ENCODE measurements at regions not wholly inside any gene's neighbourhood (a gene's known extent, or its start where the extent isn't known, plus 50 kb on each side); places are given as distances from the start of the nearest gene placed in this dataset.

DNA sequence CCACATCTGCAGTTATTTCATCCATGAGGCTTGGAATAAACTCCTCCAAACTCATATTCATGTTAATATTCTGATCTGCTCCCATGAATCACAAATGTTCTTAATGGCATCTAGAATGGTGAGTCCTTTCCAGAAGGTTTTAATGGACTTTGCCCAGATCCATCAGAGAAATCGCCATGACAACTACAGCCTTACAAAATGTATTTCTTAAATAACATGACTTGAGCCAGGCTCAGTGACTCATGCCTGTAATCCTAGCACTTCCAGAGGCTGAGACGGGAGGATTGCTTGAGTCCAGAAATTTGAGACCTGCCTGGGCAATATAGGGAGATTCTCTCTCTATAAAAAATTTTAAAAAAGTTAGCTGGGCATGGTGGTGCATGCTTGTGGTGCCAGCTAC, 102.1 kb upstream of the TMEM168 start:
- no peaks in the 10 kb centered on the region for H3K27me3 Mint-ChIP-seq
- peaks cover 10% of the 10 kb centered on the region for H3K4me1 Mint-ChIP-seq
- ATAC-seq (ENCODE audit: low read depth) (no peak), DNase-seq (ENCODE audit: low spot score in 2 of 2) (no peak)
- no peak overlapping the region for H3K27ac Mint-ChIP-seq
- H3K4me3 Mint-ChIP-seq: no peak overlapping the region
- peaks cover 21% of the 10 kb centered on the region for H3K36me3 Mint-ChIP-seq
- H3K9me3 Mint-ChIP-seq: no peaks in the 10 kb centered on the region

DNA sequence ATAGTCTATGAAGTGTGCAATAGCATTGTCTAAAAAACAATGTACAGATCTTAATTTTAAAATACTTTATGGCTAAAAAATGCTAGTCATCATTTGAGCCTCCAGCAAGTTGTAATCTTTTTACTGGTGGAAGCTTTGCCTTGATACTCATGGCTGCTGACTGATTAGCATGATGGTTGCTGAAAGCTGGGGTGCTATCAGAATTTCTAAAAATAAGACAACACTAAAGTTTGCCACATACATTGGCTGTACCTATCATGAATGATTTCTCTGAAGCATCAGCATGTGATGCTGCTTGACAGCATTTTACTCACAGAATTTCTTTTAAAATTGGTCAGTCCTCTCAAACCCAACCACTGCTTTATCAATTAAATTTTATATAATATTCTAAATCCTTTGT, 101.5 kb upstream of the TMEM168 start:
- H3K36me3 Mint-ChIP-seq: peaks cover 21% of the 10 kb centered on the region
- no peaks in the 10 kb centered on the region for H3K9me3 Mint-ChIP-seq
- no peak overlapping the region for H3K4me3 Mint-ChIP-seq
- ATAC-seq (ENCODE audit: low read depth) (no peak), DNase-seq (ENCODE audit: low spot score in 2 of 2) (no peak)
- peaks cover 10% of the 10 kb centered on the region for H3K4me1 Mint-ChIP-seq
- H3K27ac Mint-ChIP-seq: no peak overlapping the region
- no peaks in the 10 kb centered on the region for H3K27me3 Mint-ChIP-seq

GRCh38 chr7:112889834-112890438, 99.7 kb upstream of the TMEM168 start:
- ATAC-seq (ENCODE audit: low read depth): no peak
- DNase-seq (ENCODE audit: low spot score in 2 of 2): no peak
- Mint-ChIP-seq H3K4me1 (peaks cover 14% of the 10 kb centered on the region), H3K9me3 (peaks cover 2% of the 10 kb centered on the region), H3K4me3 (no peak overlapping the region), H3K27me3 (no peaks in the 10 kb centered on the region), H3K36me3 (peaks cover 32% of the 10 kb centered on the region), H3K27ac (no peak overlapping the region)

GRCh38 chr7:112889268-112889667, 99.1 kb upstream of the TMEM168 start:
- no peak for DNase-seq (ENCODE audit: low spot score in 2 of 2)
- no peak overlapping the region for H3K27ac Mint-ChIP-seq
- peaks cover 2% of the 10 kb centered on the region for H3K9me3 Mint-ChIP-seq
- no peaks in the 10 kb centered on the region for H3K27me3 Mint-ChIP-seq
- peaks cover 14% of the 10 kb centered on the region for H3K4me1 Mint-ChIP-seq
- H3K36me3 Mint-ChIP-seq: peaks cover 31% of the 10 kb centered on the region
- H3K4me3 Mint-ChIP-seq: no peak overlapping the region
- no peak for ATAC-seq (ENCODE audit: low read depth)

DNA sequence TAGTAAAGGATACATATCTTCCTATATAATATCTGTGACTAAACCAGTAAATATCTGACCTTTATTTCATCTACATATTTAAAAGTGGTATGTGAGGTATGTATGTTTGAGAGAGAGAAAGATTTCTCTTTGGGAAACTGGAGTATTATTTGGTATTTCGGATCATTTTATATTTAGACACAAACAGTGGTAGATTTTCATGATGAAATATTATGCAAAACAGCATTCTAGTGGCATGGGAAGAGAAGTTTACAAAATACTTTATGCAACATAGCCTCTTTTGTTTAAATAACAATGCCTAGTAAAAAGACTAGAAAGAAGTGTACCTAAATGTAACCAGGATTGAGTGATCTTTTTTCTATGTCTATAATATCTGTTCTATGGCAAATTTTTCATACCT, 98.6 kb upstream of the TMEM168 start:
- DNase-seq (ENCODE audit: low spot score in 2 of 2): no peak

DNA sequence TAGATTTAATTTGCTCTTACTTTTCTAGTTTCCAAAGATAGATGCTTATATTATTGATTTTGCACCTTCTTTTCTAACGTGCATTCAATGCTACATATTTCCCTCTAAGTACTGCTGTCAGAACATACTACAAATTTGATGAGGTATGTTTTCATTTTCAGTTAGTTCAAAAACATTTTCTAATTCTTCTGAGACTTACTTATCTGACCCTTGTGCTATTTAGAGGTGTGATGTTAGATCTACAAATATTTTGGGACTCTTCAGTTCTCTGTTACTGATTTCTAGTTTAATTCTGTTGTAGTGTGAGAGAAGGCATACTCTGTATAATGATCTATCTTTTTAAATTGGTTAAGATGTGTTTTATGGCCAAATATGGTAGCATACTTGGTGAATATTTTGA, 97.8 kb upstream of the TMEM168 start:
- Mint-ChIP-seq H3K36me3 (peaks cover 27% of the 10 kb centered on the region), H3K4me3 (no peak overlapping the region)
- ATAC-seq (ENCODE audit: low read depth): no peak

More for the DNA sequence above, 98.6 kb upstream of the TMEM168 start:
- H3K4me1 Mint-ChIP-seq: peaks cover 17% of the 10 kb centered on the region
- H3K27me3 Mint-ChIP-seq: no peaks in the 10 kb centered on the region
- peak overlapping the region; percentile 67 for H3K27ac Mint-ChIP-seq
- ATAC-seq (ENCODE audit: low read depth): no peak
- H3K36me3 Mint-ChIP-seq: peaks cover 31% of the 10 kb centered on the region
- H3K9me3 Mint-ChIP-seq: peaks cover 3% of the 10 kb centered on the region
- no peak overlapping the region for H3K4me3 Mint-ChIP-seq

GRCh38 chr7:112887337-112887736, 97.1 kb upstream of the TMEM168 start:
- ATAC-seq (ENCODE audit: low read depth) (no peak), DNase-seq (ENCODE audit: low spot score in 2 of 2) (no peak)
- peaks cover 27% of the 10 kb centered on the region for H3K36me3 Mint-ChIP-seq
- peaks cover 4% of the 10 kb centered on the region for H3K9me3 Mint-ChIP-seq
- no peak overlapping the region for H3K27ac Mint-ChIP-seq
- H3K27me3 Mint-ChIP-seq: no peaks in the 10 kb centered on the region
- no peak overlapping the region for H3K4me3 Mint-ChIP-seq
- H3K4me1 Mint-ChIP-seq: peaks cover 26% of the 10 kb centered on the region

More for the DNA sequence above, 97.8 kb upstream of the TMEM168 start:
- no peak for DNase-seq (ENCODE audit: low spot score in 2 of 2)
- H3K27me3 Mint-ChIP-seq: no peaks in the 10 kb centered on the region
- peaks cover 22% of the 10 kb centered on the region for H3K4me1 Mint-ChIP-seq
- peak overlapping the region; percentile 67 for H3K27ac Mint-ChIP-seq
- peaks cover 4% of the 10 kb centered on the region for H3K9me3 Mint-ChIP-seq

DNA sequence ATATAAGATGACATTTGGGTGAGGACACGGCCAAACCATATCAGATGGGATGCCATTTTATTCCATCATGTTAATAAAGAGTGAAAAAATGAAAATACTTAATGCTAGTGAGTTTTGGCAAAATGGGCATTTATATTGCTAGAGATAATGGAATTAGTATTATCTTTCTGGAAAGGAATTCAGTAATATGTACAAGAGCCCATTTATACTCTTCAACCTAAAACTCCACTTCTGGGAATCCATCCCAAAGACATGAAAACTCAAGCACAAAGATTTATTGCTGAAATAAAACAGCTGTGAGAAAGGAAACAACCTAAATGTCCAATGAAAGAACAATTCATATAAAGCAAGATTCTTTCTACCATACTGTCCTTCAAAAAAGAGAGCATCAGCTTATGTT, 96.0 kb upstream of the TMEM168 start:
- Mint-ChIP-seq H3K36me3 (peaks cover 24% of the 10 kb centered on the region), H3K27ac (no peak overlapping the region), H3K9me3 (peaks cover 4% of the 10 kb centered on the region), H3K4me3 (no peak overlapping the region), H3K4me1 (peaks cover 24% of the 10 kb centered on the region), H3K27me3 (no peaks in the 10 kb centered on the region)
- DNase-seq (ENCODE audit: low spot score in 2 of 2): no peak
- no peak for ATAC-seq (ENCODE audit: low read depth)

DNA sequence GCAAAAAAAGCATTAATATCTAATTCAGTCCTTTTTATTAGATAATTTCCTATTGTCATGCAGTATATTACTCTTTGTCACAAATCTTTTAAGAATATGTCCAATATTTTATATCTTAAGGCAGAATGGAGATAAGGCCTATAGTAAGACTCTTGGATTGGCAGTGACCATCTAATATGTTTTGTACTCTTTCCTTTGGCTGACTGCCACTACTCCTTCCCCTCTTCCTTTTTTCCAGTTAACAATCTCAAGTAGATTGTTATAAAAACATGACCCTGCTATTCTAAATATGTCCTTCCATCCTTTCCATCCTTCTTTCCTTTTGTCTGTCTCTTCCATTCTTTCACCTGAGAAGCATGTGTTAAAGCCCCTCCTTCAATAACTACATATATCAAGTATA, 92.8 kb upstream of the TMEM168 start:
- peak overlapping the region; percentile 6 for H3K27ac Mint-ChIP-seq
- no peak overlapping the region for H3K4me3 Mint-ChIP-seq
- H3K27me3 Mint-ChIP-seq: no peaks in the 10 kb centered on the region
- H3K36me3 Mint-ChIP-seq: peaks cover 26% of the 10 kb centered on the region
- ATAC-seq (ENCODE audit: low read depth): no peak
- DNase-seq (ENCODE audit: low spot score in 2 of 2): no peak
- peaks cover 4% of the 10 kb centered on the region for H3K9me3 Mint-ChIP-seq
- peaks cover 18% of the 10 kb centered on the region for H3K4me1 Mint-ChIP-seq

DNA sequence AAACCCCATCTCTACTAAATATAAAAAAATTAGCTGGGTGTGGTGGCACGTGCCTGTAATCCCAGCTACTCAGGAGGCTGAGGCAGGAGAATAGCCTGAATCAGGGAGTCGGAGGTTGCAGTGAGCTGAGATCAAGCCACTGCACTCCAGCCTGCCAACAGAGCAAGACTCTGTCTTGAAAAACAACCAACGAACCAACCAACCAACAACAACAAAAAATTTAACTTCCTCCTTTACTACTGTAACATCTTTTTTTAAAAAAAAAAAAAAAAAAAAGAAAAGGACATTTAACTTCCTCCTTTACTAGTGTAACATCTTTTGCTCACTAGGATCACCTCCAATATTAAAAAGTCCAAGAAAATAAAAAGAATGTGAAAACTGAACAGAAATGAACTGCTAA, 92.3 kb upstream of the TMEM168 start:
- peaks cover 29% of the 10 kb centered on the region for H3K36me3 Mint-ChIP-seq
- peaks cover 4% of the 10 kb centered on the region for H3K9me3 Mint-ChIP-seq
- H3K27ac Mint-ChIP-seq: peak overlapping the region; percentile 69
- peak overlapping the region; percentile 44 for H3K4me3 Mint-ChIP-seq
- peaks cover 16% of the 10 kb centered on the region for H3K4me1 Mint-ChIP-seq
- ATAC-seq (ENCODE audit: low read depth) (peak; percentile 96), DNase-seq (ENCODE audit: low spot score in 2 of 2) (no peak)
- no peaks in the 10 kb centered on the region for H3K27me3 Mint-ChIP-seq

DNA sequence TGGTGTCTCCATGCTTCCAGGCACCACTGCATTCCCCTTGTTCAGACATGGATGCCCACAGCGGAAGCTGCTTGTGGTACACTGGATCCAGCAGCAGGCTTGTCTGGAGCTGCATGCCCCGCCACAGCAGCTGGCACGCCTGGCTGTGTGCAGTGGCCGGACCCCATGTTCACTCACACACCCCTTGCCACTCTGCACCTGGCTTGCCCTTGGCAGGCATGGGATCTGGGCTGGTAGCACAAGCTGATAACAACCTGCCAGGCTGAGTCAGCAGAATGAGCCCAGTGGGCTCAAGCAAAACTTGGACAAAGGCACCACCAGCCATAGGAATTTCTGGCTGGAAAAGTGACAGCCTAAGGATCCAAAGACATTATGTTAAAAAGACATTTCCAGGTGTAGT, 91.8 kb upstream of the TMEM168 start:
- H3K27me3 Mint-ChIP-seq: no peaks in the 10 kb centered on the region
- no peak for DNase-seq (ENCODE audit: low spot score in 2 of 2)
- peaks cover 16% of the 10 kb centered on the region for H3K4me1 Mint-ChIP-seq
- ATAC-seq (ENCODE audit: low read depth): no peak
- H3K36me3 Mint-ChIP-seq: peaks cover 29% of the 10 kb centered on the region
- no peak overlapping the region for H3K4me3 Mint-ChIP-seq
- peaks cover 4% of the 10 kb centered on the region for H3K9me3 Mint-ChIP-seq
- H3K27ac Mint-ChIP-seq: peak overlapping the region; percentile 69

DNA sequence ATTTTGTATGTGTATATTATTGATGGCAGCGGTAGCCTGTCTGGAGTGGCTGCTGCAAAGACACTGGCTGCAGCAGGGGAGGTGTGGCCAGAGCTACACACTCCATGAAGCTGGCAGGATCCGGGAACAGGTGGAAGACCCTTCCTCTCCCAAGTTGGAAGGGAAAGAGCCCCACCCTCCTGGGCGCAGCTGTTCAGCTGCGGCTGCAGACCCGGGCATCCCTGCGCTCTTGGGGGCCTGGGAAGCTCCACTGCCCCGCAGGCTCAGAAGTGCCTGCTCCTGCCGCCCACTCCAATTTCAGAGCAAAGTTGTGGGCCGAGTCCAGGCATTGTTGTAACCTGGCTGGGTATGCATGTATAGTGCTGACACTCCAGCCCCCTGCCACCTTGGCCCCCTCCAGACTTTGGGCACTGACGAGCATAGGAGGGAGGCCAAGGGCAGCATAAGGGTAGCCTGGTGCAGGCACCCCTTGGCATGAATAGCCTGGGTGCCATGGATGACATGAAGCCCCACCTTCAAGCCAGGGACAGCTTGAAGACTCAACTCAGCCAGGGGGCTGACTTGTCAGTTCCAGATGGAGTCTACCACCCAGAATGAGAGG, 90.7 kb upstream of the TMEM168 start:
- H3K4me3 Mint-ChIP-seq: no peak overlapping the region
- H3K9me3 Mint-ChIP-seq: peaks cover 4% of the 10 kb centered on the region
- H3K4me1 Mint-ChIP-seq: peaks cover 23% of the 10 kb centered on the region
- peaks cover 29% of the 10 kb centered on the region for H3K36me3 Mint-ChIP-seq
- ATAC-seq (ENCODE audit: low read depth) (no peak), DNase-seq (ENCODE audit: low spot score in 2 of 2) (no peak)
- no peaks in the 10 kb centered on the region for H3K27me3 Mint-ChIP-seq
- no peak overlapping the region for H3K27ac Mint-ChIP-seq

GRCh38 chr7:112877691-112878460, 87.7 kb upstream of the TMEM168 start:
- Mint-ChIP-seq H3K27me3 (no peaks in the 10 kb centered on the region), H3K36me3 (peaks cover 16% of the 10 kb centered on the region), H3K4me1 (peaks cover 30% of the 10 kb centered on the region), H3K9me3 (no peaks in the 10 kb centered on the region), H3K27ac (no peak overlapping the region), H3K4me3 (no peak overlapping the region)
- ATAC-seq (ENCODE audit: low read depth) (no peak), DNase-seq (ENCODE audit: low spot score in 2 of 2) (no peak)

DNA sequence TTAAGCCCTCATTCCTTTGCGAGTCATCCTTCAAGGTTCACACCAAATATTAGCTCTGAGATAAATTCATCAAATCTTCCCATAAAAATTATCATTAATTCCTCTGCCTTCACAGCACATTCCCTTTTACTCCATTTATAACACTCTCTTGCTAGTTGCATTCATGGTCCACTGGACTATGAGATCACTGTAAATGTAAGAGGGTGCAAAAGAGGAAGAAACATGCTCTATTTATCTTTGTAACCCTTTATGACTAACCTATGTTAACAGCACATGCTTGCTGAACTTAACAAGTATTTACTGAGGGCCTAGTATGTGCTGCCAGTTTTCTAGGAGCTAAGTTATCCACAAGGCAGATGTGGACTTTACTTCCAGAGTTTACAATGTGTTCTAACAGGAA, 86.7 kb upstream of the TMEM168 start:
- peaks cover 16% of the 10 kb centered on the region for H3K36me3 Mint-ChIP-seq
- no peaks in the 10 kb centered on the region for H3K27me3 Mint-ChIP-seq
- peaks cover 33% of the 10 kb centered on the region for H3K4me1 Mint-ChIP-seq
- ATAC-seq (ENCODE audit: low read depth) (peak; percentile 28), DNase-seq (ENCODE audit: low spot score in 2 of 2) (no peak)
- H3K9me3 Mint-ChIP-seq: no peaks in the 10 kb centered on the region
- no peak overlapping the region for H3K4me3 Mint-ChIP-seq
- no peak overlapping the region for H3K27ac Mint-ChIP-seq
